GM12892 (cell line): ENCODE measurements at regions not wholly inside any gene's neighbourhood (a gene's known extent, or its start where the extent isn't known, plus 50 kb on each side); places are given as distances from the start of the nearest gene placed in this dataset.

Experiments used
- POLR2A ChIP-seq: IDR thresholded peaks from 2 replicates; pipeline ENCODE4 v1.6.1; 2011; ENCODE audit warnings: low read depth, low read length, control low read depth
- POLR2AphosphoS5 ChIP-seq: IDR thresholded peaks from 2 replicates; pipeline ENCODE4 v1.6.1; 2011; ENCODE audit warnings: low read depth, low read length, control low read depth
- TAF1 ChIP-seq: IDR thresholded peaks from 2 replicates; pipeline ENCODE4 v1.6.1; 2011; ENCODE audit warnings: low read depth, mild to moderate bottlenecking, control low read depth, low read length, borderline replicate concordance

DNA sequence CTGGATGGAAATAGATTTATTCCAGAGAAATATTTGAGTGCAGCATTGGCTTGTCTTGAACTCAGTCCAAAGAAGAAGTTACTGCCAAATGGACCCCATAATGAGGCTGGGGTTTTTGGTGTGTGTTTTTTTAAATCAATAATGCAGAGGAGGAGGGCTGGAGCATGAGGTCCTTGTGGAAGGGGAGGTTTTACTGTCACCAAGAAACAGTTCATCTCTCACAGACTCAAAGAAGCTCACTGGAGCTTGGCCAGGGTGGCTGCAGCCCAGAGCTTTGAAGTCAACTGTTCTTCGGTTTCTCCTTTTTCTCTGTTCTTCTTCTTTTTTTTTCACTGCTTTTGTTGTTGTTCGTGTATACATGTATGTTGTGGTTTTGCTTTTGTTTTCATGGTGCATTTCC lies 377.7 kb downstream of the FBXW7 start:
- TF ChIP-seq POLR2A (no peak), POLR2AphosphoS5 (no peak), TAF1 (no peak)
